MM.1S (cell line): ENCODE measurements at regions not wholly inside any gene's neighbourhood (a gene's known extent, or its start where the extent isn't known, plus 50 kb on each side); places are given as distances from the start of the nearest gene placed in this dataset.

Experiments used
- CTCF ChIP-seq: fragments of 300-600 bp; sonication (generic); IDR thresholded peaks from 2 replicates; pipeline ENCODE4 v1.5.1; 2016; ENCODE audit warnings: antibody characterized with exemption, low read length, mixed read lengths
- EZH2 ChIP-seq: fragments of 300-600 bp; sonication (generic); optimal IDR thresholded peaks from 2 replicates; pipeline ENCODE3; 2017; ENCODE audit warnings: low read depth, mild to moderate bottlenecking, antibody characterized with exemption, low read length, mixed read lengths
- EZH2phosphoT487 ChIP-seq: fragments of 300-600 bp; sonication (generic); IDR thresholded peaks from 2 replicates; pipeline ENCODE4 v1.6.1; 2018; ENCODE audit warnings: antibody characterized with exemption, low read length

DNA sequence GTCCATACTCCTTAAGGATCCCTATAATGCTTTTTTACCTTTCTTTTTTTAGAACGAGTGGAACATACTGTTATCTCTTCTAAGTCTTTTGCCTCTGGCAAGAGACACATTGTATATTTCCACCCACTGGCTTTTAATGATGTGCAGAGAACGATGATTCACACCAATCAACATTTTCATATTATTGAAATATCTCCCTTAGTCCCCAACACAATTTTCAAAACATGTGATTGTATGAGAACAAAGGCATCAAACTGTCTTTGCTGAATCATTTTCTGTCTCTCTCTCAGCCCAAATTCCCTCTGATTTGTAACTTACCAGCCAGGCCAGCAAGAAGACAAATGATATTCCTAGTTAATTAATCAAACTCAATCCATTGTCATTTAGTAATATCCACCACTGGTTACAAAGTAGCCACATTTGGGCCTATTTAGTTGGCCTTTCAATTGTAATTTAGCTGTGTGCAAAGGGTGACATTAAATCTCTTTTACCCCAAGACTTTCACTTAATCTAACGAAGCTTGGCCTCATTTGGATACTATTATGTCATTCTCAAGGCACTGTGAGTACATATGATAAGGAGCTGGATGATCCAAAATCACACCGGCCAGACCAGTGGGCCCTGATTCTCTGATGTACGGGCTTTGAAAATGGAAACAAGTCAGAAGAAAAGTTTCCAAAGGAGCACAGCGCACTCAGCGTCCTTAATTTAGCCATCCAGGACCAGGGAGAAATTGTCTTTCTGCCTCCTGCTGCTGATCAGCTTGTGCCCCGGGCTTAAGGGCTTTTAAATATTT lies 185.1 kb downstream of the SCG2 start:
- no peak for TF ChIP-seq EZH2
- no peak for TF ChIP-seq CTCF
- no peak for TF ChIP-seq EZH2phosphoT487
